Right forelimb (tissue), 1 donor: ENCODE measurements at regions not wholly inside any gene's neighbourhood (a gene's known extent, or its start where the extent isn't known, plus 50 kb on each side); places are given as distances from the start of the nearest gene placed in this dataset.
"Not testable (repeated sequence)": the region's sequence is repeated elsewhere in the genome, so short reads cannot be mapped to it uniquely, and the experiment has no call there.

ENCODE experiments used
- DNase-seq: peaks from one replicate; pipeline ENCODE4 v3.0.0-alpha.2; 2018

DNA sequence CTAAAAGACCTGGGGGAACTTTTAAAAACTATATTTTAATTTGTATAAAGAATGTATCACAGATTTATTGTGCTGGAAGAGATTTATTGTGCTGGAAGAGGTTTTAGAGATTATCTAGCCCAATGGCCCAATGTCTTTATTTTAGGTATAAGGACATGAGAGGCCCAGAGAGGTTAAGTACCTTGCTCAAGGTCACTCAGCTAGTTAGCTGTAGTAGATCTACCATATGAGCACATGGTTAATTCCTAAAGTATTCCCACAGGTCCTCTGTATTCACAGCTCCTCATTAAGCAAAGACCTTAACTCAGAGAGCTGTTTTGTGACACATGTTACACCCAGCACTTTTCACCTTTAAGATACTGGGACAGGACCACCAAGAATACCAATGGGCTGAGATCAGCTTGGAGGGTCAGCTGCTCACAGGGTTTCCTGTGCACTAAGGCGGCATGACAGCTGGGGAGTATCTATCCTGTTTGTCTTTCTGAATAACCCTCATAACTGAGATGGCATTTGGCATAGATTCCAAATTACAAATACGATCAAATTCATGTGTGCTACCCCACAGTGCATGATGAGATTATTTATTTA, 143.1 kb upstream of the TBL1XR1 start:
- no peak for DNase-seq

DNA sequence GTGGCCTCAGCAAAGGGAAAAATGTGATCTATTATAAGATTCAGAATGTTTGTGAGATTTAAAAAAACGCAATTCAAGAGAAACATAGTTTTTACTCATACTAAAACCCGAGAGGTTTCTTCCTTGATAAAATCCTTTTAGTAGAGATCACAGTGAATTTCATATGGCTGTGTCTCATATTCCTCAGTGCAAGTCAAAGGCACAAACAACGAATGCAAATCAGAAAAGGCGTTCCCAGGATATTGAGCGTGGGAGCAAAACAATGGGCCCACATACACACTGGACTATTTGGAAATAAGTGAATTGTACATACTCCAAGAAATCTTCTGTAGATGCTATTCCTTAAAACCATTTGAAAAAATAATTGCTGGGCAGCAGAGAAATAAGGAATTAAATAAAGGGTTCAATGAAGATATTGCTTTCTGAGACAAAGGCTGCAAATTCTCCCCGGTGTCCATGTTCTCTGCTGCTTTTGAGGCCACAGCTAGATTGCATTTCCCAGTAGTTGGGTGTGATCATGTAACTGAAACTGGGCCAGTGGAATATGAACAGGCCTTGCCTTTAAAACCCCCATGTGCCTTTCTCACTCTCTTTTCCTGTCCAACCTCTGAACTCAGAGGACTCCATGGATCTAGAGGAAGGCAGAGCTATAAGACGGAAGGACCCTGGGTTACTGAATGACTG, 144.6 kb upstream of the TBL1XR1 start:
- no peak for DNase-seq

DNA sequence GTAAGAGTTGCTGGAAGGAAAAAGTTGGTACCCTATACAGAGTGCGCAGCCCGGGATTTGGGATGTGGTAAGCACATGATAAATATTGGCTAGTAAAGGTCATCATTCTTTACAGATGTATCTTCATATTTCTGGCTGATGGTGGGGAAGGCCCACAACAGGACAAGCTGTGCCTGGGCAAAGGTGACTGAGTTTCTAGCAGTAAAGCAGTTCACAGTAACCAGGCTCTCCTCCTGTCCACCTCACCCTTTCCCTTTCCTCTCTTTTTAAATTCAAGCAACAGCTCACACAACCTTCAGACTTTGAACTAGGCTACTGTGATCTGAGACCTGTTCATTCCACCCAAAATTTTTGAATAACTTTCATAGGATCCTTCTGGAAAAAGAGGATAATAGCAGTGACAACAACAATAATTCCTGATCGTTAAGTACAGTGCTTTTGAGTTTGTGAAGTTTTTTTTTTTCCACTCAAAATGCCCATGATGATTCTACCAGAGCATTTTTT, 145.9 kb upstream of the TBL1XR1 start:
- DNase-seq, result no peak

DNA sequence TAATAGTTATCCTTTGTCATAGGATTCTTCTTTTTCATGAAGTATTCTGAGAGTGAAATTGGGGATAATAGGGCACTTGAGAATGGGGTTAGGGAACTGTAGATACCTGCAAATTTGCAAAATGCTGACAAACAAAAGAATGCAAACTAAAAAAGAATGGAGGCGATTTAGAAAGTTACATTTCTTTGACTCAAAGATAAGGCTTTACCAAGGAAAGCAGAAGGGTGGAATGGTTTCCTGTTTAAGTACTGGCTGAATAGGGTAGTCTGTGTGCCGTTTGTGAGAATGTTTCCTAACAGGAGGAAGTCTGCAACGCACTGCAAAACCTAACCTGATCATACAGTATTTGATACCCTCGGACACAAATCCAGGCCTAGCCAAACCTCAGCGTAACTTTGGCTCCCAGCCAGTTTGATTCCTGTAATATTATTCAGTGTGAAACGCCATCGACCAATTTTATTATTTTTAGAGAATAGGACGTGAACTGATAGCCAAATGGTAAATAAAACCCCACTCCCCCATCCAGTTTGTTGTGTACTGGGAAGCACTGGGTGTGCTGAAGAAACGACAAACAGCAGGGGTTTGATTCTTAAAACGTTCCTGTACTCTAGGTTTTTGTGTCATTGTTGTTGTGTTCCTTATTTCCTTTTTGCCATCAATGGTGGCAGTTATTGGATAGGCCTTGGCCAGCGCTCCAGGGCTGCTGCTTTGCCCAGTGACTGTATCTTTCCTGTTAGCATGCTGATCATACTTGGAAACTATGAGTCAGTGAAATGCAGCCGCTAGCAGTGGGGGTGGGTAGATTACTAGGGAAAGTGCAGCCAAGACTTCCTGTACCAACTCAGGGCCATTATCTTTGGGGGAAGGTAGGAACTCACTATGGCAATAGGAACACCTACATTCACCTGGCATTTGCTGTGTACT, 148.0 kb upstream of the TBL1XR1 start:
- peak; percentile 81 for DNase-seq

DNA sequence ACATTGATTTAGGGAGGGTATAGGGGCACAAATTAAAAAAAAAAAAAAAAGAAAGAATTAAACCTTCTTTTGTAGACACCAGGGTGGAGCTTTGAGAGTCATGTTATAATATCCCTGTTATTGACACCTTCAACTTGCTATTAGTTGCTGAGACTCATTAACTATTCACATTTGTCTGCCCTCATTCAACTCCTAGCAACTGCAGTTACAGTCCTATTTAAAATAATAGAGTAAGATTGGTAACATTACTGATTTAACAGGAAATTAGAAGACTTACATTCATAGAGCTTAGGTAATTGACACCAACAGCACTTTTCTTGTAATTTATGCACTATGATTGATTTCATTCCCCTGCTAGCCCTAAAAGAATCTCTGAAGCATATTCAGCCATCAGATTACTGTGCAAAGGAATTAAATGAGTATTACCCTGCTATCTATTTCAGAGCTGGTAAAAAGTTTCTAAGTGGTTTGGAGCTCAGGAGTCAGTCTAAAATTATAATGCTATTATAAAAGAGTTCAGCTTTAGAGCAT, 148.8 kb upstream of the TBL1XR1 start:
- DNase-seq, result no peak

DNA sequence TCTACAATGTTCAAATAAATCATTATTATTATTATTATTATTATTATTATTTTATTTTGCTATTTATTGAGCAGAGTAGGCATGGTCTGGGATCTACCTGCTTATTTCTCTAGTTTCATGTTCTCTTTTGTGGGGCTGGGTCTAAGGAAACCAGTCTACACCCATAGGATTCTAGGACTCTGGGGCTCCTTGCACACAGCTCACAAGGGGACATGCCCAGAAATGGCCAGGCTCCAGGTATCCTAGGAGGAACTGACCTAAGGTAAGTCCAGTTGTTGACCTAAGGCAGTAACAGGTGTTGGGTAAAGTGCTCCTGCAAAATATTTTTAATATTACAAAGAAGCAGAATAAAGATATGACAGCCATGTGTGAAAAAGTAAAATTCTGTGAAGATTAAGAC, 149.6 kb upstream of the TBL1XR1 start:
- no peak for DNase-seq

DNA sequence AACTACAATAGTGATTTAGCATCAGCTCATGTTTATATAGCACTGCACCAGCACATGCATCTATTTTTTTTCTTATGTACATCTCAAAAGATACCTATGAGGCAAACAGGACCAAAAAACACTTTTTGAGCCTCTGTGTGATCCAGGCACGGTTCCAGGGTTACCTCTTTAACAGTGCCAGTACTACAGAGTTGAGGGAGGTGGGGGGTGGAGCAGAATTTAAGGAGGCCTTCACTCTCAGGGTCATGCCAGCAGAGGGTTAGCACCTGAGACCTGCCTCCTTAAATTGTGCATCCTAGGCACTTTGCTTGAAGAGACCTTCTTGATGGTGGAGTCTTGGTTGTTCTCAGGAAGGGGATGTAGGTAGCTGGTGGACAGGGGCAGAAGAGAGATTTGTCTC, 150.3 kb upstream of the TBL1XR1 start:
- no peak for DNase-seq

DNA sequence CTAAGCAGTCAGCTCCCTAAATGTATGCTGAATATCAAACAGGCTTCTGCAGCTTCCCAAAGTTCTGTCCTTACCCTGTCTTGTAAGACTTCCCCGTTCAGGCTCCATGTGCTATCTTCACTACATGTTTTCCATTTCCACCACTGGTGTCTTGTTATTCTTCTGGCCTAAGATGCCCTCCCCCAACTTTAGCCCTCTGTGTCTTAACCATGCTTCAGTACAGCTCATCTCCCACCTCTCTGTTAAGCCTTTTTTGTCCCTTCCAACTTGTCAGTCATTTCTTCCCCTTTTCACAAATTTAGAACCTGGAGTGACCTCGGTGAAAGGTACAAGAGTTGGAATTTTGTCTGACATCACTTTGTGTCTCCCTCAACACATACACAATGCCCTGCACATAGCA, 151.7 kb upstream of the TBL1XR1 start:
- DNase-seq, result no peak

DNA sequence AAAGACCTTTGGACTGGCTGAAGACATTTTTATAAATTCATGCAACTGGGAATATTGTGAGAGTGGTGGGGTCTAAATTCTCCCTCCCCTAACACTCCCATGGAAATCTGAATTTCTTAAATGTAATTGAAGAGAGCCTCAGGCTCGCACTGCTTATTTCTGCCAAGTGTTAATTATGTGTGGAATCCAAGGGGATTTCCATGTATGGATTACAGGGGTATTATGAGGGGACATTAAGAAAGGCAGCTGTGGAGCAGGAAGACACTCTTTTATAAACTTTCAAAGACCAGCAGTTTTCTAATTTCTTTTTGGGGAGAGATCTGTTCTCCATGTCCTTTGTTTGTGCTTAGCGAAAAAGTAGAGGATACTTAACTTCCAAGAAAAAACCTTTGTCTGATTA, 152.1 kb upstream of the TBL1XR1 start:
- DNase-seq, result no peak

DNA sequence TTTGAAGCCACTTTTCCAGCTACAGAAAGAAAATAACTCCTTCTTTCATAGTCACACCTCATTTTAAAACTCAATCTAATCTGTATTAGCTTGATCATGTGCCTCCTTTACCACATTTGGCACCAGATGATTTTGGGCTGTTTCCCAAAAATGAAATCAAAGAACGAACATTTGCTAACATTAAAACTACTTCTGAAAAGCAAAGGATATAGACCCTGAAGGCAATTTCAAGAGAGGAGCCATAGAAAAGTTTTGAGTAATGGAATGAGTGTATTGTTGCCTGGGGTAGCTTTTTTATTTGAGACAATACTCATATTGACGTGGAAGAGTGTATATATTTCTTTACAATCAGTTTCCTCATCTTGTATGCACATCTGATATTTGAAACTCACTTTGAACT, 152.8 kb upstream of the TBL1XR1 start:
- no peak for DNase-seq

DNA sequence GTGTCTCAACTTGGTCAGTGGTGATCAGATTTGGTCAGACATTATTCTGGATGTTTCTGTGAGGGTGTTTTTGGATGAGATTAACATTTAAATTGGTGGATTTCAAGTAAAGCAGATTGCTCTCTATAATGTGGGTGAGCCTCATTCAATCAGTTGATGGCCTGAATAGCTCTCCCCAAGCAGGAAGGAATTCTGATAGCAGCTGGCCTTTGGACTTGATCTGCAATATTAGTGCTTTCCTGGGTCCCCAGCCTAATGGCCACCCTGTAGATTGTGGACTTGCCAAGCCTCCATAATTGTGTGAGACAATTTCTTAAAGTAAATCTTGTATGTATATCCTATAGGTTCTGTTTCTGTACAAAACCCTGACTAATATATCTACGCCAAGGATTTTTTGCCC, 153.9 kb upstream of the TBL1XR1 start:
- DNase-seq, result no peak

DNA sequence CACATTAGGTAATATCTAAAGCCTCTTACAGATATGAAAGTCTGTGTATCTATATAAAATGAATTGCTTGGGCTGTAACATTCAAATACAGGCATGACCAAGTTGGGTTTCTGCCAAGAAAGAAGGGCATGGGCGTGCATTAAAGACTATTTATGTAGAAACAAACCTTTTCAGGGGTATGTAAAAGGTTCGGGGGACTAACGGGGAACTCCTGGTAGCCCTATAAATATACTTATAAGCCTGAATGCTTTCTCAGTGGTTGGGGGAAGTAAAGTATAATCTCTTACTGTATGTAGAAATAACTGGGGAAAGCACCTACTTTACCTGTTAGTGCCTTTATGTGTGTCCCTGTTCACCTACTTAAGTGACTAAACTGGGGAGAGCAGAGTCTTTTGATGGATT, 154.5 kb upstream of the TBL1XR1 start:
- no peak for DNase-seq

DNA sequence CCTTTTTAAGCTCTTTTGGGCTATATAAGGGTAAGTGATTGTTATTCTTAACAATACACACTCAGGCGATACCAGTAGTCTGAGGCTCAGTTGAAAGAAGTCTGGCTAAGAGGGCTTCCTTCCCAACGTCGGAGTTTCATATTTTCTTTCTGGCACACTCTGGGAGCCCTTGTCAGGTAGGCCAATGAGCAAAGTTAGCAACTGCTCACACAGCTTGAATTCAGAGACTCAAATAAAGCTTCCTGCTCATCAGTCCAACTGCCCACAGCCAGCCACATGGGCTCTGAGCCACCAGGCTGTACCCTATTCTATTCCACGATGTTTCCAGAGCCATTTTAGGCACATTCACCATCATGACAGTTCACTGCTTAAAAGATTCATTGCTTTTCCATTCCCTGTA, 155.1 kb upstream of the TBL1XR1 start:
- no peak for DNase-seq

DNA sequence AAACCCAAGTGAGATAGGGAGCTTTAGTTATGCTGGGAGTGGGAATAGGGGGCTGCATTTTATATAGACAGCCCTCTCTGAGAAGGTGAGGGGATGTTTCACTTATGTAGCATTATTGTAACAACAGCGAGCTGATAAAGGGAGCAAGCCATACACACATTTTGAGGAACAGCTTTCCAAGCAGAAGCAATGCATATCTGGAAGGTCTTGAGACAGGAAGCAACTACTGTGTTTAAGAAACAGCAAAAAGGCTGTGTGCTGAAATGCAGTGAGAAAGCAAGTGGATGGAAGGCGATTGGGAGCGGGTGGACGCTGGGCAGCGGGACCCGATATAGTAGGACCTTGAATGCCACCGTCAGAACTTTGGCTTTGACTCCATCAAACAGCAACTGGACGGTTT, 155.9 kb upstream of the TBL1XR1 start:
- no peak for DNase-seq

DNA sequence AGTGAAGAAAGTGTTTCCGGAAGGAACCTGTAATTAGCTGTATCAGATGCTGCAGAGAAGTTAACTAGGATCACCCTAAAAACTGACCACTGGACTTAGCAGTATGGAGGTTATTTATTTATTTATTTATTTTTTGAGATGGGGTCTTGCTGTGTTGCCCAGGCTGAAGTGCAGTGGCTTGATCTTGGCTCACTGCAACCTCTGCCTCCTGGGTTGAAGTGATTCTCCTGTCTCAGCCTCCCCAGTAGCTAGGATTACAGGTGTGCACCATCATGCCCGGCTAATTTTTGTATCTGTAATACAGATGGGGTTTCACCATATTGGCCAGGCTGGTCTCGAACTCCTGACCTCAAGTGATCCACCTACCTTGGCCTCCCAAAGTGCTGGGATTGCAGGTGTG, 156.6 kb upstream of the TBL1XR1 start:
- not testable (repeated sequence) for DNase-seq

DNA sequence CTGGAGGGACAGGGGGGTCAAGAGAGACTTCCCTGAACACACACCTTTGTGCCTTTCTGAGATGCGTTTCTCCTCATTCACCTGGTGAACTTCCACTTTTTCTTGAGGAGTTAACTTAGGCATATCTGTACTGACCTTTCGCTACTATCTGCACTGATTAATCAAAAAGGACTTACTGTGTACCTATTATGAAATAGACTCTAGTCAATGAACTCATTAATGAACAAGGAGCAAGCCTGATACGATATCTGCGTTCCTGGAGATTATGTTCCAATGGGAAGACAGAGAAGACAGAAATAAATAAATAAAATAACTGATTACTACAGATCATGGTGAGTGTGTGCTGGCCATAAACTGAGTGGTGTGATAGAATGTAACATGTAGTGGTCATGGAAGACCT, 157.2 kb upstream of the TBL1XR1 start:
- no peak for DNase-seq

DNA sequence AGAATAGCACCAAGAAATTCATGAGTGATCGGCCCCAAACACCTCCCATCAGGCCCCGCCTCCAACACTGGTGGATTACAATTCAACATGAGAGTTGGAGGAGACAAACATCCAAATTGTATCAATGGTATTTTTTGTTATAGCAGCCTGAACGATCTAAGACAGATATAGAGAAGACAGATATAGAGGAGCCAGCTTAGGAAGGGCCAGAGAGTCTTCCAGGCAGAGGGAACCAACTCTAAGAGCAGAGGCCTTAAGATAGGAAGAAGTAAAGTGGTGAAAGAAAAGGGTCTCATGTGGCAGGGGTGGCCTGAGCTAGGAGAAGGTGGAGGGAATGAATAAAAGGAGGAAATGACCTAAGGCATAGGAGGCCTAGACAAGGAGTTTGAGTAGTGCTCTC, 158.8 kb upstream of the TBL1XR1 start:
- no peak for DNase-seq

DNA sequence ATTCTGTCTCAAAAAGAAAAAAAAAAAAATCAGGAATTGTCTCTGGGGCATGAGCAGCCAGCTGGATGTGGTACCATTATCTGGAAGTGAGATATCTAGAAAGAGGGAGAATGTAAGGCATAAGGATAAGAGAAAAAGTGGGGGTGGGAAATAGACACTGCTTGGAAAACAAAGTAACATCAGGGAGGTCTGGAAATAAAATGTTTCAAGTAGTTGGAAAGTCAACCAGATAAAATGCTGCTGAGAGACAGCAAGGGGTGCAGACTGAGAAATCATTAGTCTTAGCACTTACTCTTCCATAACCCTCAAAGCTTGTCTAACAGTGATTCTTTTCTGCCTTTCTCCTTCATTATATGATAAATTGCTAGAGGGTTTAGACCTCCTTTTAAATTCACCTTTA, 159.7 kb upstream of the TBL1XR1 start:
- no peak for DNase-seq

DNA sequence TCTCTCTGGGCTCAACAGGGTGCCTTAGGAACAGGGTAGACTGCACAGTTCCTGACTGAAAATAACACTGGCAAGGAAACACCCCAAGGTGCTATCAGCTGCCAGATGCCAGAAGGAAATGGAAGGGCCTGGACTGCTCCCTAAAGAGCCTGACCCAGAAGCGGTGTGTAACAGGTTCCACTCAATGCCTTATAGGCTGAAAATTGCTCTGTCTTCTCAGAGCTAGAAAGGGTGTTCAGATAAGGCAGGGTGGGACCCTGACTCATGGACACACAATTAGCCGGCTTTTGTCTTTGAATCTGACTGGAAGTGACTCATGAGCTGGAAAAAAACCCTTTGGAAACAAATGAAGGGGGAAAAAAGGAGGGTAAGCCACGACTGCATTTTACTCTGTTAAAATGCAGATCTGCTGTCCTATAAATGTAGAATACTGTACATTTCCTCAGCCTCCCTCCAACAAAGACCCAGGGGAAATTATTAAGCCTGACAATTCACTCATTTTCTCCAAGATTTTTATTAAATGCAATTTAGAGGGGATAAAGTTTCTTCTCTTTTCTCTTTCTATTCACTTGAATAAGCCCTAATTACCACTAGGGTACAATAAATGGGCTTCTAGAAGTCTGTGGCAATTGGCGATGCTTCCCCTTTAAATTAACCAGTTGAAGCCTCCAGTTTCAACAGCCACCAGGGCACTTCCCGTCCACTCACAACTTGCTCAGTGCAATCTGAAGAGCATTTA, 160.2 kb upstream of the TBL1XR1 start:
- DNase-seq, result no peak

DNA sequence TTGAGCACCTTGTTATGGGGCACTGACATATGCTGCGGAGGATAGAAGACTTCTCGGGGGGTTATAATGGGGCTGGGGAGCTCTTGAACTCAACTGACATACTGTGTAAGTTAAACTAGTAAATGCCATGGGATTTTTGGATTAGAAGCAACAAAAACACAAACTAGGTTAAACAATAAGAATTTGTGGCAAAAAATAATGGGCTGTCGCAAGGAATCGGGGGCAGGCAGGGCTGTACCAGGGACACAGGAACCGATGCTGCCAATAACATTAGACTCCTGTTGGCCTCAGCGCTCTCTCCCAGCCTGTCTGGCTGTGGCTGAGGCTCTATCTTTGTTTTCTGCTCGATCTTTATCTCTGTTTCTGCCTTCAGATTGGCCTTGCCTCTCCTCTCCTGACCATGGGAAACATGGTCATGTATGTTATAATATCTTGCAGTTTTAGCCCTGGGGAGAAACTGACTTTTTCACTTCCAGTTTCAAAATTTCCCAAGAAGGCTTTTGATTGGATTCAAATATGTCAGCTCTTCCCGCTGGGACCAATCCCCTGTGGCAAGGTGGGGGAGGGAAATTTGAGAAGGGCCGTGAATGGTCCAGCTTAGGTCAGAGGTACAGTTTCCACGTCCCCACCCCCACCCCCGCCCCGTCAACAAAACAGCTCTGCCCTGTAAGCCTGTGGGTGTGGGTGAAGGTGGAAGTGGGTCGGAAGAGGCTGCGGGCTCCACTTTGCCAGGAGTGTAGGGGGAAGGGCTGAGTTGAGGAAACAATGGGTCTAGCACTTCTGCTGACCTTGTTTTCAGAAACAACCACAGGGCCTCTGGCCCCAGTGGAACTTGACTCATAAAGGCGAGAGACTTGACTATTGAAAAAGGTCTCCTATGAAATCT, 161.1 kb upstream of the TBL1XR1 start:
- DNase-seq, result peak; percentile 69

DNA sequence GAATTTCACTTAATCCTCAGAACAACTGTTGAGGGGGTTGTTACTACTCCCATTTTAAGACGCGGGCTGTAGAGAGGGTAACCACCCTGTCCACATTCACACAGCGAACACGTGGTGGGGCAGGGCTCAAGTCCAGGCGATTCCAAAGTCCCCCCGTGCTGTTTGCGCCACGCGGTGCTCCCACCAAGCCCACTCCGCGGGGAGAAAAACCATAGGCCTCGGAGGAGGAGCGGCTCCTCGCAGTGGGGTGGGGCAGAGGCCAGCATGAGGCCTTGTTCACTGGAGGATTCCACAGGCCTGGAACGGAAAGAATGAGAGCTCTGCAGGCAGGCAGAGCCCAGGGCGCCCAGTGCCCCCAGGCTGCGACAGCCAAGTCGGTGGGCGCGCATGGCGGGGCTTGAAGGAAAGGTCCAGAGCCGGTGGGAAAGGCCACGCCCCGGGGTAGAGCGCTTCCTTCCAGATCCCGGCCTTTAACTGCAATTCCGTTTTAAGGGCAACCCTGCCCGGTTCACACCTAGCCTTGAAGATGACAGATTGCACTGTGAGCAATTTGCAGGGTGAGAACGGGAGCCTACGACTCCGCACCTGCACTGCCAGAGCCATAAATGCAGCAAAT, 161.8 kb upstream of the TBL1XR1 start:
- DNase-seq, result peak; percentile 73
